AML-193 (cell line): ENCODE measurements at regions not wholly inside any gene's neighbourhood (a gene's known extent, or its start where the extent isn't known, plus 50 kb on each side); places are given as distances from the start of the nearest gene placed in this dataset.
"Not testable (repeated sequence)": the region's sequence is repeated elsewhere in the genome, so short reads cannot be mapped to it uniquely, and the experiment has no call there.

ENCODE experiments used
- DNase-seq, 2 experiments: peaks; one replicate each; lab custom pipeline; 2025; lab: John Stamatoyannopoulos, UW

DNA sequence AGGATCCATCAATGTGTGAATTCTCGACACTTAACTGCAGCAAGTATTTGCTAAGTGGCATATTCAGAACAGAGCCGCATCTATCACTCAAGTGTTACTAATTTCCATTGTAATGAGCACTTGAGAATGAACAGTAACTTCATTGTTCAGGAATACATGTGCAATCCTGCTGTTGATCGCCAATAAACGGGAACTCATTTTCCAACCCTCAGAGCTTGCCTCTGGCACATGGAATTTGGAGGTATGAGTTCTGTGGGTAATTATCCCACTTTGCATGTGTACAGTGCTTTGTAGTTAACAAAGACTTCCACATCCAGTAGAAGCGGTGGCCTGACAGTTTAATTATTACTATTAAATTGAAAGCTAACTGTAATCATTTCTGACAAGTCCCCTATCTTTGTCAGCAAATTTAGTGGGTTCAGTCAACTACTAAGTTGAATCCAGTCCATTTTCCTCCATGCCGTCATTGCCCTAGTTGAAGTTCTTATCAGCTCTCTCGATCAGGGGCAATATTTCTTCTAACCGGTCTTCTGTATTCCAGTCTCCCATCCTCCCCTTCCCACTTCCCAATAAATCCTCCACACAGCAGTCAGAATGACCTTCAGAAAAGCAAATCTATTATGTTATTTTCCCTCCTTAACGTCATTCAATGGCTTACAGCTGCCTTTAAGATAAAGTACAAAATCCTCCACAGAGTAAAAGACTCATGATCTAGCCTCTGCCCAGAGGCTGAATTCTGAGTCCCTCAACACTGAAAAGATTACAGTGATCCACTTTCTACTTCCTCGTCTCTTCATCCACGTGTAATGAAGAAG, 62.4 kb upstream of the GBA3 start:
- DNase-seq: not testable (repeated sequence)

DNA sequence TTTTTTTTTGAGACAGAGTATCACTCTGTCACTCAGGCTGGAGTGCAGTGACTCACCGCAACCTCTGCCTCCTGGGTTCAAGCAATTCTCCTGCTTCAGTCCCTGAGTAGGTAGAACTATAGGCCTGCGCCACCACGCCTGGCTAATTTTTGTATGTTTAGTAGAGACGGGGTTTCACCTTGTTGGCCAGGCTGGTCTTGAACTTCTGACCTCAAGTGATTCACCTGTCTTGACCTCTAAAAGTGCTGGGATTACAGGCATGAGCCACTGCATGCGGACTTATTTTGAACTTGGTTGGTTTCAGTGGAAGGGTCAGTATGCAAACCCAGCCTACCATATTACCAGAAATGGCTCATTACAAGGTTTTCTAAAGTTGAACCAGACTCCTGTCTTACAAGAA, 61.6 kb upstream of the GBA3 start:
- DNase-seq: not testable (repeated sequence)

DNA sequence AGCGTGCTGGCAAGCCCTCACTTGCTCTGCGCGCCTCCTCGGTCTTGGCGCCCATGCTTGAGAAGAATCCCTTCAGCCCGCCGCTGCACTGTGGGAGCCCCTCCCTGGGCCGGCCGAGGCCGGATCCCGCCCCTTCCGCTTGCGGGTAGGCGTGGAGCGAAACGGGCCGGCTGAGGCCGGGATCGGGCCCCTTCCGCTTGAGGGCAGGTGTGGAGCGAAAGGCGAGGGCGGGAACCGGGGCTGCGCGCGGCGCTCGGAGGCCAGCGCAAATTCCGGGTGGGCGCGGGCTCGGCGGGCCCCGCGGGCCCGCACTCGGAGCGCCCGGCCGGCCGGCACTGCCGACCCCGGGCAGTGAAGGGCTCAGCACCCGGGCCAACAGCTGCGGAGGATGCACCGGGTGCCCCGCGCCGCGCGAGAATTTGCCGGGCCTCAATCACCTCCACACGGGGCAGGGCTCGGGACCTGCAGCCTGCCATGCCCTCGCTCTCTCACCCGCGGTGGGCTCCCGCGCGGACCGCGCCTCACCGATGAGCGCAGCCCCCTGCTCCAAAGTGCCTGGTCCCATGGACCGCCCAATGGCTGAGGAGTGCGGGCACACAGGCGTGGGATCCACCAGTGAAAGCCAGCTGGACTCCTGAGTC, 58.1 kb upstream of the GBA3 start:
- DNase-seq: no peak

DNA sequence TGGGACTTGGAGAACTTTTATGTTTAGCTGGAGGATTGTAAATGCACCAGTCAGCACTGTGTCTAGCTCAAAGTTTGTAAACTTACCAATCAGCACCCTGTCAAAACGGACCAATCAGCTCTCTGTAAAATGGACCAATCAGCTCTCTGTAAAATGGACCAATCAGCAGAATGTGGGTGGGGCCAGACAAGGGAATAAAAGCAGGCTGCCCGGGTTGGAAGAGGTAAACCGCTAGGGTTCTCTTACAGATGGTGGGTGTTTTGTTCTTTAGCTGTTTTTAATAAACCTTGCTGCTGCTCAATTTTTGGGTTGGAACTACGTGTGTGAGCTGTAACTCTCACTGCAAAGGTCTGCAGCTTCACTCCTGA, 57.6 kb upstream of the GBA3 start:
- DNase-seq: not testable (repeated sequence)

DNA sequence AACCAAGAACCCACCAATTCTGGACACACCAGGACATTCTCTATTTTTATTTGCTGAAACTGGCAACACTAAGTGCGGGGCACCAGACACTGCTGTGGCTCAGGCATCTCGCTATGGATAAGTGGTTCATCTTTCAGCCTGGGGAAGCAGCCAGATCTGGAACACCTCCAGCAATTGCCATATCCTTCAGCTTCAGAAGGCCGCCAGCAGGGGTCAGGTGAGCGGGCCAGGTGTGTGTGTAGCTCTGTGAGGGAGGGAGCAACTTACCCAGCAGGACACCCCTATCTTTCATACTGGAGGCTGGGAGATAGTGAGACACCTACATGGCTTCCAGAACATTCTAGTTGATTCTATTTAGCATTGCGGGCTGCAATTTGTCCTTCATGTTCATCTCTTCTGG, 57.0 kb upstream of the GBA3 start:
- DNase-seq: no peak

DNA sequence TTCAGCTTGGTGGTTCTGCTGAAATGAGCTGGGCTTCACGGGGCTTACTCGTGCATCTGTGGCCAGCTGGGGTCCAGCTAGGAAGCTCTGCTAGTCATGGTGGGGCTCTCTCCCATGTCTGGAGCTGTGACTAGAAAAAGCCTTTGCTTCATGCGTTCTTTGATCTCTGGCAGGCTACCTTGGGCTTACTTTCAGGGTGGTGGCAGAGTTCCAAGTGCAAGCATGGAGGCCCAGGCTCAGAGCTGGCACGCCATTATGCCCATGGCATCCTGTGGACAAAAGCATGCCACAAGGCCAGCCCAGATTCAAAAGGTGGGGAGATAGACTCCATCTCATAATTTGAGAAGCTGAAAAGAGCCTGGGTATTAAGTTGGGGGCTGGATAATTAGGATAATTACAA, 55.4 kb upstream of the GBA3 start:
- DNase-seq: no peak
